Stomach (tissue), 4 donors: ENCODE measurements at regions not wholly inside any gene's neighbourhood (a gene's known extent, or its start where the extent isn't known, plus 50 kb on each side); places are given as distances from the start of the nearest gene placed in this dataset.

Source experiments
- EP300 ChIP-seq: sonication (generic); formaldehyde crosslinking; IDR thresholded peaks from one replicate; pipeline ENCODE4 v1.6.1; 2017; ENCODE audit warnings: antibody characterized with exemption
- POLR2A ChIP-seq, 4 donors: fragments of 450-650 bp; IDR thresholded peaks; one replicate each; pipeline ENCODE4 v1.6.1; 2016; ENCODE audit warnings: antibody characterized with exemption in 4 of 4, control low read depth in 2 of 4, mild to moderate bottlenecking in 1 of 4, moderate library complexity in 1 of 4
- TF ChIP-seq, protein P1 (sequence below), 7 experiments: fragments of 450-650 bp in 4 of 7; fragments of 200-600 bp in 3 of 7; sonication (generic) in 3 of 7; IDR thresholded peaks; one replicate each; pipeline ENCODE4 v1.5.1; 2016 to 2019; ENCODE audit warnings: antibody characterized with exemption in 7 of 7, control low read depth in 2 of 7, mild to moderate bottlenecking in 1 of 7

DNA sequence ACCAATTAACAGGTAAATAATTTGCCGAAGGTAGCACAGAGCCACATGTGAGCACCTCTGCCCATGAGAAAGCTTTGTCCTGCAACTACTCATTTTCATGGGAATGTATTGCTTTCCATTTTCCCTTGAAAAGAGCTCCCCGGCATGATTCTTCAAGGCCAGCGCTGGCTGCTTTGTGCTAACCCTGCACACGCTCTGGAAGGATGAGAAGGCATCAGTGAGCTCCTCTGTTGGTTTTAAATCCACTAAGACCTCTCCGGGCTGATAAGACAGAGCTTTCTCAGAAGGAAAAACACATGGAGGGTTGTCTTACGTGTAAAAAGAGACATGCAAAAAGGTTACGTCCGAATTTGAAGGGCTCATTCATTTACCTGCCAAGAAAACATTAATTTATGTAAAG is 553.9 kb upstream of the MKI67 start:
- TF ChIP-seq, protein P1, sequence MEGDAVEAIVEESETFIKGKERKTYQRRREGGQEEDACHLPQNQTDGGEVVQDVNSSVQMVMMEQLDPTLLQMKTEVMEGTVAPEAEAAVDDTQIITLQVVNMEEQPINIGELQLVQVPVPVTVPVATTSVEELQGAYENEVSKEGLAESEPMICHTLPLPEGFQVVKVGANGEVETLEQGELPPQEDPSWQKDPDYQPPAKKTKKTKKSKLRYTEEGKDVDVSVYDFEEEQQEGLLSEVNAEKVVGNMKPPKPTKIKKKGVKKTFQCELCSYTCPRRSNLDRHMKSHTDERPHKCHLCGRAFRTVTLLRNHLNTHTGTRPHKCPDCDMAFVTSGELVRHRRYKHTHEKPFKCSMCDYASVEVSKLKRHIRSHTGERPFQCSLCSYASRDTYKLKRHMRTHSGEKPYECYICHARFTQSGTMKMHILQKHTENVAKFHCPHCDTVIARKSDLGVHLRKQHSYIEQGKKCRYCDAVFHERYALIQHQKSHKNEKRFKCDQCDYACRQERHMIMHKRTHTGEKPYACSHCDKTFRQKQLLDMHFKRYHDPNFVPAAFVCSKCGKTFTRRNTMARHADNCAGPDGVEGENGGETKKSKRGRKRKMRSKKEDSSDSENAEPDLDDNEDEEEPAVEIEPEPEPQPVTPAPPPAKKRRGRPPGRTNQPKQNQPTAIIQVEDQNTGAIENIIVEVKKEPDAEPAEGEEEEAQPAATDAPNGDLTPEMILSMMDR (IDR thresholded peaks at IDR 0.05) = no peak
- TF ChIP-seq EP300 (no peak), POLR2A (IDR thresholded peaks at IDR 0.05) (no peak)
